GM21717 (cell line): ENCODE measurements at regions not wholly inside any gene's neighbourhood (a gene's known extent, or its start where the extent isn't known, plus 50 kb on each side); places are given as distances from the start of the nearest gene placed in this dataset.
"Not testable (repeated sequence)": the region's sequence is repeated elsewhere in the genome, so short reads cannot be mapped to it uniquely, and the experiment has no call there.

ENCODE experiments used
- ATAC-seq: cut with Tn5 transposase; IDR thresholded peaks from one replicate; pipeline ENCODE4 v1.9.1; 2021; ENCODE audit warnings: mild to moderate bottlenecking, moderate library complexity; ENCODE audit not compliant: unreplicated experiment

DNA sequence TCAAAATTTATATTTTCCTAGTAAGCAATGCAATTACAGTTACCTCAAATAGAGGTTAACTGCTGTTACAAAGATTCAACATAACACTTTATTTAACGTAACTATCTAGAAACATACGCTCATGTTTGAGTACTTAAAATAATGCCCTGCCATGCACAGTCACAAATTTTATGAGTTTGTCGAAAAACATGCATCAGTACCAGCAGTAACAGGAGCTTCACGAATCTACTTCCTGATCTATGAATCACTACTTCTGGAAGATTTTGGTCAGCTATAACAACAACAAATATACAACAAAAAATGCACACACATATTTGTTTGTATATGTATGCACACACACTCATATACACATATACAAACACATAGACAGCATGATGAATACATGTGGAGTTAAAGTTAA, 881.8 kb downstream of the FSCB start:
- ATAC-seq: no peak

DNA sequence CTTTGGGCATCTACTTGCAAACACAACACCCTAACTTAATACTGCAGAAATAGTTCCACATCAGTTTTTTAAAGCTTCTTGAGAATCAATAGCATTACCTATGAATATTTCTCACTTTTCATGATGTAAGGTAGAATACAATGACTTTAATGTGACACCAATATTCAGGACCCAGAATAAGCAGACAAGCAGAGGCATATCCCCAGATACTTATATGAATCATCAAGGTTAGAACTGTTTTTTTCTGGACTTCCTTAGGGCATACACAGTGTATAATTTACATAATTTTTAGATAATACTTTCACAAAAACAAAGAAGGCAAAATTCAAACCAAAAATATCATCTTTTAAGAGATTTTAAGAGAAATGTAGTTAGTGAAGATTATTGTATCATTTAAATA, 885.8 kb downstream of the FSCB start:
- peak; percentile 68 for ATAC-seq

DNA sequence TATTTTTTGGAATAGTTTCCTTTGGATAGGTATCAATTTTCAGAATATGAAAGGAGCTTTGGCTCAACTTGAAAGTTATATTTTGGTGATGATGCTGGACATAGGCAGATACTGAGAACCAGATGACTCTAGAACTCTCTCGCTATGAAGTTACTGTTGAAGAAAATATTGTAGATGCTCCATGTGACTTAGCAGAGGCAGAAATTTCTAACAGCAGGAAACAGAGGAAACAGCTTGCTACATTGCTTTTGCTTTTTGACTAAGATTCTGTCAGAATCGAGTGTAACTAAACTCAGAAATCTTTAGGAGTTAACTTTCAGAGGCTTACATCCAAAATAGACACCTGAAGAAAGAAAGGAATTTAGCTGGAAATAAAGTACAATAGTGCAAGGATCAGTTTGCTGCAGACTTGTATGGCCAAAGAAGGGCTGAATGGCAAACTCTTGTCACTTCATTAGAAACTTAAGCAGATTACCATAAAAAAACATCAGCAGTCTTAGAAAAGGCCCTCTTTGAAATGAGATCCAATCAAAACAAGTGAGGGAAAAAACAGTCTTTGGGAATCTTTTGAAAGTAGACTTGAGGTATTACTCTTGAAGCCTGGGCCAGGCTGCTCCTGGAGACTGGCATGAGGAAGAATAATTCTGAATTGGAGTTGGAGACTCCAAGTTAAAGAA, 911.8 kb downstream of the FSCB start:
- no peak for ATAC-seq

DNA sequence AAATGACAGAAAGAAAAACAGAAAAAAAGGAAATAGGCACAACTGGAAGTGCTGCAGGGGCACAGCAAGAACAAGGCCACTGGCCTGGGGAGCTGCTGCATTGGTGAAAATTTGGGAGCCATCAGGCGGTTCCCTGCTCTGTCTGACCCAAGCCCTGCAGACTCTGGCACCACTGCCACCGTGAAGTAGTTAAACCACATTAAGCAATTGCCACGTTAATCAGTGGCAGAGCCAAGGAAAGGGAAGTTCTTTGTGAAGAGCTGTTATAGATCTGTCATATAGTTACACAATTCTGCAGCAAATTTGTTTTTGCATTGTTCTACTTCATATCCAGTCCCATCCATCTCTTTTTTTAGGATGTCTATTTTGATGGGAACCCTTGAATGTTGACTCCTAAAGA, 915.3 kb downstream of the FSCB start:
- ATAC-seq: no peak

DNA sequence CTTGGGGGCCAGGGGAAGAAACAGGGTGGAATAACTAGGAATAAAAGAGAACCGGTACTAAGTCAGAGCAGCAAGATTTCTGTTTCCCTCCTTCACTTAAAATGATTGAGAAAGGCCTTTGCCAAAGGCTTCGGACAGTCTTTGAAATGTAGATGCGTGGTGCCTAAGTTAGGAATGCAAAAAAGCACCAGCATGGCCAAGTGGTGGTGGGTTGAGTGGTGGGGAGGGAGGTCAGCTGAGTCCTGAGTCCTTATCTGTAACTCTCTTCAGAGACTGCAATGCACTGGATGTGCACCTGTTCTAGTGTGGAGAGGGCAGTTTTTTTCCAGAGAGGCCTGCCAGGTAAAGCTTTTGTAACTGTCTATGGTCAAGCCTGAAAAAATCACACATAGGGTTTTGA, 919.9 kb downstream of the FSCB start:
- no peak for ATAC-seq

DNA sequence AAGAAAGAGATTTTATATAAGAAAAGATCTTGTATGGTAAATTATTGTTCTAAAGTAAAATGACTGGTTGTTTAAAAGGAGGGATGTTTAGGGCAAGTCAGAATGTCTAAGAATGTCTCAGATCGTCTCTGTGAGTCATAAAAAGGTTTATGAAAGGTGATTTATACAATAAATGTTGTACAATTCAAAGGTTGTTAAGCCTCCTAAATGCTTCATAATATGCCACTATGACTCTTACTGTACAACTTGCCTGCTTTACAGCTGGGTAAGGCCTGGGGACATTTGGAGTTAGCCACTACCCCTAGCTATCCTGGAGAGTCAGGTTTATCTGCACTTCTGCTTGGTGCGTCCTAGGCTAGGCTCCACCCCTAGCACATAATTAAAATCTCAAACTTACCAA, 927.4 kb downstream of the FSCB start:
- ATAC-seq: no peak

DNA sequence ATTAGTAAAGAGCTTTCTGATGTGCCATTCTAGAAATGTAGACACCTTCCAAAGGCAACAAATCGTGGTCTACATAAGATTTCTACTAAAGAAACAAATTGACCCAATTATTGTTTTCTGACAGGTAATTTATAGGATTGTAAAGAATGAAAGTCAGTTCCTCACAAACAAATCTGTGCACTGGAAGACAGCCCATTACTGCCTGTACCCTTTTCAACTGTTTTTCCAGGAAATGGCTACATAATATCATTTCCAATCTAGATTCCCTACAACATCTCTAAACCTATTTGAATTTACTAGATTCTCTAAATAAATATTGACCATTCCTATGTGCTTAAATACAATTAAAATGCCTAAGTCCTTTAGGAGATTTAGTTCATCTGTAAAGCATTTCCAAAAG, 939.1 kb downstream of the FSCB start:
- ATAC-seq: no peak

DNA sequence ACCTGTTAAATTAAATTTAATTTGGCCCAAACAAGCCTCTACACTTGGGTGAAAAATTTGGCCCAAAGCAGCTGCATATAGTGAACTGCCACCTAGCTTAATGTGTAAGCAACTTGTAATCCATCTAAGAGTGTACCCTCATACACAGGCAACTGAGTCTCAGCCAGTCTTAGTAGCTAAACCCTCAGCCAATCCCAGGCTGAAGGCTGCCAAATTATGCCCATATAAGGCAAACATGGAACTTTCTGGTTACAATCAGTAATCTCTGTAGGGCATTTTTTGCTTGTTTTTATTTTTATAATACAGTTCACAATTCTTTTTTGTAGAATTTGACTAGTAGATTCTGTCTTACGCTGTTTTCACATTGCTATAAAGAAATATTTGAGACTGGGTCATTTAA, 958.7 kb downstream of the FSCB start:
- no peak for ATAC-seq

DNA sequence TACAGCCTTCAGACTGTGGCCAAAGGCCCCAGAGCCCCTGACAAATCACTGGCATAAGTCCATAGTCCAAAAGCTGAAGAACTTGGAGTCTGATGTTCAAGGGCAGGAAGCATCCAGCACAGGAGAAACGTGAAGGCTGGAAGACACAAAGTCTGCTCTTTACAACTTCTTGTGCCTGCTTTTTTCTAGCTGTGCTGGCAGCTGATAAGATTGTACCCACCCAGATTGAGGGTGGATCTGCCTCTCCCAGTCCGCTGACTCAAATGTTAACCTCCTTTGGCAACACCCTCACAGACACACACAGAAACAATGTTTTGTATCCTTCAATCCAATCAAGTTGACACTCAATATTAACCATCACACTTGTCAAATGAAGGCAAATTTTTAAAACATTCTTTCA, 959.5 kb downstream of the FSCB start:
- ATAC-seq: not testable (repeated sequence)

DNA sequence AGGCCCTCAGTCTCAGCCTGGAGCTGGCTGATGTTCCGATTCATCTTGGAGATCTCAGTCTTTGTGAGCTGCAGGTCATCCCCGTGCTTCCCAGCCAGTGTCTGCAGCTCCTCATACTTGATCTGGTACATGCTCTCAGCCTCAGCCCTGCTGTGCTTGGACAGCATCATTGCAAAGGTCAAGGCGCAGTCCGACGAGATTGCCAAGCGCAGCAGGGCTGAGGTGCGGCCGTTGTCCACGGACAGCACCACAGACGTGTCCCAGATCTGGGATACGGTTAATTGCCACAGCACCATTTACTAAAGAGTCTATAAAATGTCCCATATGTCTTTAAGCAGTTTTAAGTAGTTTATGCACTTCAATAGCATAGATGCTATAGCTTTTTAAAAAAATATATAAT, 965.7 kb downstream of the FSCB start:
- no peak for ATAC-seq

DNA sequence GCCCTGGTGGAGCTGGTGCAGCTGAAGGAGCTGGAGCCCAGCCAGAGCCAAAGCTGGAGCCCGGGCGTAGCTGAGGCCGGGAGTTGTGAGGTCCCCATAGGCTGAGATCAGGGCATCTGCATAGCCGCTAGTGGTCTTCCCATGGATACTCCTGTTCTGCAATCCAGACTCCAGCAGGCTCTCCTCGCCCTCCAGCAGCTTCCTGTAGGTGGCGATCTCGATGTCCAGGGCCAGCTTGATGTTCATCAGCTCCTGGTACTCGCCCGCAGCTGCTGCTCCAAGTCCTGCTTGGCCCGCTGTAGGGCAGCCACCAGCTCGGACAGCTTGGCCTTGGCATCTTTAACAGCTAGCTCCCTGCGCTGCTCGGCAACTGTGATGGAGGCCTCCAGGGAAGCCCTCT, 966.1 kb downstream of the FSCB start:
- ATAC-seq: no peak

DNA sequence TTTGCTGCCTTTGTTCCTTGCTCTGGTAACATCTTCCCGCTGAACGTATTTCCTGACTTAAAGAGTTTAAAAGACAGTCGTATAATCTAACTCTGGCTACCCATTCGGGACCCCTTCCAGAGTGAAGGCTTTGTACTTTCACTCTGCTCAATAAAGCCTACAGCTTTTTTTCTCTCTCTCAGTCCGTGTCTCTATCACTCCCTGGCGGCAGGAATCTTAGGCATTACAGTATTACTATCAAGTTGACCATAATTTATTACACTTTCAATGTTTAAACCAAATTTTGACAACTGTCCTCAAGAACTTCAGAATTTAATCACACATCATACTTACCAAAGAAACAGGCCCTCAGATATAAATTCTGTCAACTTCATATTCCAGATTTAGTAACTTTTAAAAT, 967.9 kb downstream of the FSCB start:
- ATAC-seq: no peak

DNA sequence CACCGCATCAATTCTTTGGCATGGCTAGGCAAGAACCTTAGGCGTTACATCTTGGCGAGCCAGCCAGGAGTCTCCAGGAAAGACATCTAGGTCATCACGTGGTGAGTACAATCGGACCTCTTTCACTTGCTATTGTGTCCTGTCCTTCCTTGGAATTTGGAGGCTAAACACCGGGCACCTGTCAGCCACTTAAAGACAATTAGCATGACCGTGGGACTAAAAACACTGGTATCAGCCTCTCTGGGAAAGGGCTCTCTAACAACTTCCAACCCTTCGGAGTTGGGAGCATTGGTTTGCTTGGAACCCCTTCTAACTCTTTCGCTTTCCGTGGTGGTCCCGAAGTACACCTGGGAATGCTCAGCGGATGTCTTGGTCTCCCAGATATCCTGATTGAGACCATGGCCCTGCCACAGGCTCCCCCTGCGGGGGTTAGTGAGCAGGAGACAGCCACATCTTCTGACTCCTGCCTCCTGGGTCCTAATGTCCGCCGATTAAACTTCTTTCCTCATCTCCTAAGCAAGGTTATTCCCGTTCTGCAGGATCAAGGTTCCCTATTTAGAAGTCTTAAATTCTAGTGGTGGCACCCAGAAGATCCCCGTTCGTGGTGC, 971.7 kb downstream of the FSCB start:
- no peak for ATAC-seq

DNA sequence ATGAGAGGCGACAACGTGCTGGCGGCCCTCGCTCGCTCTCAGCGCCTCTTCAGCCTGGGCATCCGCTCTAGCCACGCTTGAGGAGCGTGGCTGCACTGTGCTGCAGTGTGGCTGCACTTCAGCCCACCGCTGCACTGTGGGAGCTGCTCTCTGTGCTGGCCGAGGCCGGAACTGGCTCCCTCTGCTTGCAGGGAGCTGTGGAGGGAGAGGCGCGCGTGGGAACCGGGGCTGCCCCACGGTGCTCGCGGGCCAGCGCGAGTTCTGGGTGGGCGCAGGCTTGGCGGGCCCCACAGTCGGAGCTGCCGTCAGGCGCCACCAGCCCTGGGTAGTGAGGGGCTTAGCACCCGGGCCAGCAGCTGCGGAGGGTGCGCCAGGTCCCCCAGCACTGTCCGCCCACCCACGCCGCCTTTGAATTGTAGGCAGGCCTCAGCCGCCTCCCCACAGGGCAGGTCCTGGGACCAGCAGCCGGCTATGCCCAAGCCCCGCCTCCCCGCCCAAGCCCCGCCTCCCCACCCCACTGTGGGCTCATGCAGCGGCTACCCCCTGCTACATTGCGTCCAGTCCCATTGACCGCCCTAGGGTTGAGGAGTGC, 974.2 kb downstream of the FSCB start:
- no peak for ATAC-seq

DNA sequence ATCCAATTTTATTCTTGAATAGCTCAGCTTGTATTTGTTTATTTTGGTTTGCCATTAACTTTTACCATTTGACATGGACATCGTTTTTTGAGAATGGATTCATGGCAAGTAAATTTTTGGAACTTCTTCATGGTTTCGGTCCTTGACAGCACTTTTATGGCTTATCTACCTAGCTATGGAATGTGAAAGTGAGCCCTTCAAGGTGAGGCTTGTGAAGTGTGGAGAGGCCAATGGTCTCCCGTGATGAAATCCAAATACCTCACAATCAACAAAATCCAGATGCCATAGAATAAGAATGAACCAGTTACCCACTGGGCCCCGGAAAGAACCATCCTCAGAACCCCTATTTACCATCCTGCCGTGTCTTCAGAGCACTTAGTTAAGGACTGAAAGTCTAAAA, 978.8 kb downstream of the FSCB start:
- no peak for ATAC-seq

DNA sequence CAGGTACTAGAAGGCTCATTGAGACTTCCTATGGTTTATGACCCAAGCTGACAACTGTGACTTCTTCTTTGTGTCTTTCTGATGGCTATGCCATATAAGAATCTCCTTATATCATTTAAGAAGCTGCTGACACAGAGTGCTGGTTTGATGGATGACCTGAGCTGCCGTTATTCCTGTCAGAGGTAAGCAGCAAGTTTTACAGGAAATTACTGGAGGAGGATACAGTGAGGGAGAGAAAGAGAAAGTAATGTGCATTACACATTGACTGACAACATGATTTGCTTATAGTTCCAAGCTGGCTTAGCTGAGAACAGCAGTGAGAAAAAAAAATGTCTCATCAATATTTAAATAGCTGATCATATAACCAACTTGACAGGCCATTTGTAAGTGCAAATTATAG, 981.4 kb downstream of the FSCB start:
- no peak for ATAC-seq

DNA sequence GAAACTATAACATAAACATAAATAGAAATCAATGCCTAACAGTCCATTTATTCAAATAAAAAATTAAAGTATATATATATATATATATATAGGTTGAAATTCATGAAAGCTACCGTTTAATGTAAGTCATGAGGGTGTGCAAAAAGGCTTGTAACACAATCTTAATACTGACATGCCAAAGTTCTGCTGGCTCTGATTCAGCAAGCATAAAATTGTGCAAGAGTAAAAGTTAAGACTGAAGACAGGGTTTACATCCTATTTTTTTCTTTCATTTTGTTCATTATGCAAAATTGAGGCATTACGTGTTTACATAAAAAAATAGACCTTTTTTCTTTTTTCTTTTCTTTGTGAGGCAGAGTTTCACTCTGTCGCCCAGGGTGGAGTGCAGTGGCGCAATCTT, 984.2 kb downstream of the FSCB start:
- no peak for ATAC-seq

DNA sequence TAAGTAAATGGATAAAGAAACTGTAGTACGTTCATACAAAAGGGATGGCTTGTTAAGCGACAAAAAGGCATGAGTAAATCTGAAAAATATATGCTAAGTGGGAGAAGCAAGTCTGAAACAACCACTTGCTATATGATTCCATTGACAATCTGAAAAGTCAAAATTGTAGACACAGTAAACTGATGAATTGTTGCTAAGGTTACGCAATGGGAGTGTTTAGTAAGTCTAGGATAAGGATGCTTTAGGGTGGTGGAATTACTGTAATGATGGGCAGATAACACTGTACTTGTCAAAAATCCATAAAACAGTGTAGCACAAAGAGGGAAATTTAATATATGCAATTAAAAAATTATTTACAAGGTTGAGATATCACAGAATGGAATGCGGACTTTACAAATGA, 984.9 kb downstream of the FSCB start:
- no peak for ATAC-seq

DNA sequence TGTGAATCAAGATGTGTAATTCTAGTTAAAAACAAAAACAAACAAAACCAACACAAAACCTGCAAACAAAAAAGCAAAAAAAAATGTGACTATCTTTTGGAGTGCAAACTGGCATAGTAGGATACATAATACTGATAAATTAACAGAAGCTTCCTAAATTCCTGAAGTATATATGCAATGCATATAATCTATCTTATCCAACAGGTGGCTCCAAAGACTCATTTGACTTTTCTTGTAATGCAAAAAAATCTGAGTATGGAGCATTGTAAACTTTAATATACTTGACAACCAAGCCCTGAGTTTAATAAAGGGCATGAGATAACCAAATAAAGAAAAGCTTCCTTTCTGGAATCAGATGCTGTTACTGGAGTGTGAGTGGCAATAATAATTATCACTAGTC, 1003.6 kb downstream of the FSCB start:
- no peak for ATAC-seq

DNA sequence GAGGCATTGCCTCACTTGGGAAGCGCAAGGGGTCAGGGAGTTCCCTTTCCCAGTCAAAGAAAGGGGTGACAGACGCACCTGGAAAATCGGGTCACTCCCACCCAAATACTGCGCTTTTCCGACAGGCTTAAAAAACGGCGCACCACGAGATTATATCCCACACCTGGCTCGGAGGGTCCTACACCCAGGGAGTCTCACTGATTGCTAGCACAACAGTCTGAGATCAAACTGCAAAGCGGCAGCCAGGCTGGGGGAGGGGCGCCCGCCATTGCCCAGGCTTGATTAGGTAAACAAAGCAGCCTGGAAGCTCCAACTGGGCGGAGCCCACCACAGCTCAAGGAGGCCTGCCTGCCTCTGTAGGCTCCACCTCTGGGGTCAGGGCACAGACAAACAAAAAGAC, 1014.7 kb downstream of the FSCB start:
- not testable (repeated sequence) for ATAC-seq

DNA sequence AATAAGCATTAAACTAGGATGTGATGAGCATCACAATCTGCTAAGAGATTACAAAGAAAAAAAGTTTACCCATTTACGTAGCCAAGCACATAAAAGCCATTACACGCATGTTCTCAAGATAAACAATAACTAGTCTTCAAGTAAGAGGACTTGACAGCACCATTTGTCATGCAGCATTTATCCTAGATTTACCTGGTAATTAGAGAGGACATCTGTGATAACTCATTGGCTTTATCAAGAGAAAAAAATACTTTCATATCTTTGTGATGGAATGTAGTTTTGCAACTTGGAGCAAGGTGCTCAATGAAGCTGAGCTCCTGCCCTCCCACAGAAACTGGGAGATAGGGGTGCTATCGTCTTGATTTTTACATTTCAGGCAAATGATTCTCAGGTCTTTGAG, 1023.7 kb downstream of the FSCB start:
- ATAC-seq: no peak

DNA sequence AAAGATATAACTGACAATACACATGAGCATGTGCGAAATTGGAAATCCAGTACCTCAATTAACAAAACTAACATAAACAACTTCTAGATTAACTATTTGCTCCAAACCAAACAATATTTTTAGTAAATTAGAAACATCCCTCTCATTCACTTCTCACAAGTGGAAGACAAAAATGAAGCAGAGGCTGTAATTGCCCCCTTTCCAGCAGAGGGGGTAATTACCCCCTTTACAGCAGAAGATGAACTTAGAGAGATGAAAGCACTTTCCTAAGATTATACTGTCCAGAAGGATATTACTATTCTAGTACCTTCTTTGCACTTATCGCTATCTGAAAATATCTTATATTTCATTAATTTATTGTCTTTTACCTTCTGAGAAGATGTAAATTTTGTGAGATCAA, 1025.2 kb downstream of the FSCB start:
- no peak for ATAC-seq

DNA sequence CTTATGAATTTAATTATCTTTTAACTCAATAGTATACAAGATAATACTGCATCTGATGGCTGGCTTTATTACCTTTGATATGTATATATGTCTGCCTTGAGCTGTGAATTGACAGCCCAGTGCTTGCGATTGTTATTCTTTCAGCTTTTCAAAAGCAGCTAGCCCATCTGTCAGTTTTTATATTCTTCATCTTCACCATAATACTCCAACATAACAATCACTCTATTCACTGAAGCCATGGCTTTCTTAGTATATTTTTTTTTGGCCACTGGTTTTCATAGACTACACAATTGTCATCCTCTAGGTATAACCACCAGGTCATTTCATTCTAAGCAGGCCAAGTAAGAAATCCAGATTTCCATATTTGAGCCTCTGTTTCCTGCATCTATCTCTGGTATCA, 1026.1 kb downstream of the FSCB start:
- ATAC-seq: no peak
